Inflammatory macrophage treated with lipopolysaccharide for 4 hours (primary cell): ENCODE measurements at regions not wholly inside any gene's neighbourhood (a gene's known extent, or its start where the extent isn't known, plus 50 kb on each side); places are given as distances from the start of the nearest gene placed in this dataset.
A peak's percentile ranks its signal among the peaks of the same experiment; 100 is the strongest.

Experiments
- DNase-seq: peaks from one replicate; pipeline ENCODE4 v3.0.0-alpha.2; 2020

DNA sequence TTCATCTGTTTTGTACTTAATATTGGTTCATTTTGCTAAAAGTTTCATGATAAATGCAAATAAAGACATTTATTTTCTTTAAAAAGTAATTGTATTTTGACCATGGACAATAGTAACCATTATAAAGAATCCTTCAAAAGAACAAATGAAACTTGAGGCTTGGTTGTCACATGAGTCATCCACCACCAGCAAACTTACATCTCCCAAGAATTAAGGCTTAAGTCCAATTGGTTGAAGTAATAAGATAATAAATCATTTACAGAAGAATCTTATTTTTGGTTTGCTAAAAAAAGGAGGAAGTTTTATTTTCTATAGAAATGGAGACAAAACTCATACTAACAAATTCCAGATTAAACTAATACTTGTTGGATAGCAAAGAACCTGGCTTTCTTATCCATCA lies 84.8 kb upstream of the KITLG start:
- no peak for DNase-seq

GRCh38 chr12:88662961-88663360 lies 82.7 kb upstream of the KITLG start:
- DNase-seq: no peak

- DNase-seq: no peak
Measured at GRCh38 chr12:88662093-88662492, 81.8 kb upstream of the KITLG start.

DNA sequence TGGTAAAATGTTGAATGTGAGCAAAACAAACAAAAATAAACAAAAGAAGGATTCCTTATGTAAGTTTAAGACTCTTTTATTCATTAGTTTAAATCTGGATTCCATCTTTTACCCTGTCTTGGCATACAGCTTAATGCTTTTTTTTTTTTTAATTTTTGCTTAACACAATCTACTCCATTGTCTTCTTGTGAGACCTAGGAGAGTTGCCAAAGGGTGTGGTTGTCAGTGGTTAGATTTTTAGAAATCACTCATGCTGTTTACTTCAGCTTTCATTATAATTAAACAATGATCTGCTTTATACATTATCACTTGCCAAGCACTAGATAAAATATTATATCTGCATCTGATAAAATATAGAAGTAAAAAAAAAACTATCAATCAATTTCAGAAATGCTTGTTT lies 77.7 kb upstream of the KITLG start:
- no peak for DNase-seq

DNA sequence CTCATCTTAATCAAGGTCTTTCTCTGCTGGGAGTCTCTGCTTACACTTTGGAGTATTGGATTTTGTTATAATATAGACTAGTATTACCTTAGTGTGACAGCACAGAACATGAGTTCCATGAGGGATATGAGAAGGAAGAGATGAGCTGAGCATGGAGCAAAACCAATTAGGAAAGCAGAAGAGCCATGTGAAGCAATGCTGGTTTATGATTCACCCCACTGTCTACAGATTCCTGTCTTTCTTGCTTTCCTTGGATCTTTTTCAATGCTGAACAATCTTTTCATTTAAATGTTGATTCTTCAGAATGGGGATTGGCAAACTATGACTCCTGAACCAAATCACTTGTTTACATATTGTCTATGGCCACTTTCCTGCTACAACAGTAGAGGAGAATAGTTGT lies 70.4 kb upstream of the KITLG start:
- DNase-seq: peak; percentile 21

DNA sequence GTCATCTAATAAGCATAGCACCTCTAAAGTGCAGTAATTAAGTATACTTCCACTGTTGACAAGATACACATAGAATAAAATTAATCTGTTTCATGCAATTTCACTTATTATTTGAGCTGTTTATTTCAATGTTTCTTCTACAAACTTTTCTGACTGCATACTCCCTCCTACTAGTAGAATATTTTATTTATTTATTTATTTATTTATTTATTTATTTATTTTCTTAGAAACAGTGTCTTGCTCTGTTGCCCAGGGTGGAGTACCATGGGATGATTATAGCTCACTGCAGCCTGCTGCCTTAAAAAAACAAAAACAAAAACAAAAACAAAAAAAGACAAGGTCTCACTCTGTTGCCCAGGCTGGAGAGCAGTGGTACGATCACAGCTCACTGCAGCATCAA lies 68.4 kb upstream of the KITLG start:
- no peak for DNase-seq

- no peak for DNase-seq
Measured at GRCh38 chr12:88646824-88647223, 66.6 kb upstream of the KITLG start.

DNA sequence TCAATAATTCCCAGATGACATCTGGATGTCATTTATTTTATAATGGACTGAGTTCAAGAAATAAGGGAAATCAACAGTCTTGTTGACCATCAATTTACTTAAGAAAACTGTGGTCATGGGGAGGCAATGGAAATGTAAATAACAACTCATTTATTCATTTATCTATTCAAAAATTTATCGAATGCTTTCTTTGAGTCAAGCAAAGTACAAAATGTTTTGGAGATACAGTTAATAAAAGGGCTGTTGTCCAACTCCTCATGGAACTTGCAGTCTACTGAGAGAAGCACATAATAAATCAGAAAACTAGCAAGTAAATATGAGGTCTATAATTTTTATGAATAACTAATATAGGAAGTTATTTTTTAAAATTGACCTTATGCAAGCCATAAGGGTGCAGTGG lies 65.5 kb upstream of the KITLG start:
- DNase-seq: no peak

DNA sequence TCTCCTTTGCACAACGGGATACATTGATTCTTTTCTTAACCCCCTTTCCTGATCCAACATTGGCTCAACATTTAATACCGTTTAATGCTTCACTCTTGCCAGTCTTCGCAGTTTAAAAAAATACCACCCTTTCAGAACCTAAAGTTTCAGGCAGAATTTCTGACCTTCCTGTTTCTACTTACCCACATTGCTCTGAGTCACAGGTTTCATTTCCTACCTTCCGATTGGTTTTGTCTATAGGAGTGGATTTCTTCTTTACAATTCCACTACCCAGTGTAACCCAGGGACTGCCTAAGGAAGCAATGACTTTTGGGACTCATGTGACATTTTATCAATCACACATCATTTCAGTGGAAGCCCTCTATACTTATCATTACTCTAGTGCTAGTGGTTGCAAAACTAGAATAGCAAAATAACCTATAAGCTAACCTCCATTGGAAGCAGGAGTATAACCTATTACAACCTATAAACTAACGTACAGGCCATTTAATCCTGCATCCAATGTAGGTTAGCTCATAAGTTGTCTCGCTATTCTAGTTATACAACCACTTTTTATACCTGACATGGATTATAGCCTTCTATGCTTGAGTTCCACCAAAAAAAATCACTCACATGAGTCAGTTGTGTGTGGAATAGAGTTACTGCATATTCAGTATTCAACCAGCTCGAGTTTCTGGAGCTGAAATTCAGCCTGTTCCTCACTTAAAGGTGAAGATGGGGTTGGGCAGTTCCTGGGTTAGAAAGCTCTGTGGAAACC lies 64.9 kb upstream of the KITLG start:
- peak; percentile 75 for DNase-seq

DNA sequence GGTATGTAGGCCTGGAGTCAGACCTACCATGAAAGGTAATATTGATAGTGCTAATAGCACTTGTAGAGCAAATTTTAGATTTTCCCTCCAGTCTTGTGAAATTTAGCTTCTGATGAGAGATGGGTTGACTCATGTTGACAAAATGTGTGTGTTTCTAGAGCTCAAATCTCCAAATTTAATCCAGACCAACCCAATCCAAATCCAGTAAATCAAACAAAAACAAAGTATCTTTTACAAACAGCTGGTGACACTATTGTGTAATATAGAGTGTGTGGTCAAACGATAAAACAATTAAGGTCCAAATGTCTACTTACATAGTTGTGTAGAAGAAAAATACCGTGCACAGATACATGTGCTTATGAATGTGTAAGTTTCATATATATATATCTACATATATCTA lies 63.4 kb upstream of the KITLG start:
- DNase-seq: no peak

GRCh38 chr12:88642675-88643431 lies 62.6 kb upstream of the KITLG start:
- DNase-seq: no peak

DNA sequence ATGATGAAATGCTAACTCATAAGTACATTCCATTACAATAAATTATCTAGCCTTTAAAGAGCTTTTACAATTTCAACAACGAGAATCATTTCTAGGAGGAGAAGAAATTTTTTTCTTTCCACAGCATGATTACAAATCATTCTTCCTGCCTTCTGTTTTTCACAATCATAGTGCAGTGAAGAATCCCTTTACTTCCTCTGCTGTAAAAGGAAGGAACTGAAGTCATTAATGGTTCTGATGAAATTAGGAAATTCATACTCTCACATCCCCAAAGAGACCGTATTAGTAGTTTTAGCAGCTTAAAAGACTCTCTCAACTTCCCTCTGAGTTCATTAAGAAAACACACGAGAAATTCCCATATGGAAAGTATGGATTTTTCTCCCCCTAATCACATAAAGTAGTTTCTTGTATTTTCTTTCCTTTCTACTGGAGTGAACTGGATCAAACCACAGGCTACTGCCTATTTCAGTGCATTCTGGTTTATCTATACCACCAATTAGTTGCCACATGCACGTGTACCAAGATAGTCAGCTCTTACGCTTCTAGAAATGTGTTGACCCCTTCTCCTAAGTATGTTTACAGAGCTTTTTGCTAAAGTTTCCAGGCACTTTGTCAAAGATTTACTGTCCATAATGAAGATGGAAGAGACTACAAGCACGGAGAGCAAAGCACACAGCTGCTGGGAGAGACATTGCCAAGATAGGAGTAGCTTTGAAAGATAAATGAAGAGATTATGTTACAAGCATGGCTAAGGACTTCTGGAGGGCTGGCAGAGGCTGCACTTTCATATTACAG lies 58.9 kb upstream of the KITLG start:
- DNase-seq: peak; percentile 95

- DNase-seq: peak; percentile 23
Measured at GRCh38 chr12:88638388-88638787, 58.1 kb upstream of the KITLG start.

GRCh38 chr12:88634008-88634407 lies 53.7 kb upstream of the KITLG start:
- DNase-seq: no peak

DNA sequence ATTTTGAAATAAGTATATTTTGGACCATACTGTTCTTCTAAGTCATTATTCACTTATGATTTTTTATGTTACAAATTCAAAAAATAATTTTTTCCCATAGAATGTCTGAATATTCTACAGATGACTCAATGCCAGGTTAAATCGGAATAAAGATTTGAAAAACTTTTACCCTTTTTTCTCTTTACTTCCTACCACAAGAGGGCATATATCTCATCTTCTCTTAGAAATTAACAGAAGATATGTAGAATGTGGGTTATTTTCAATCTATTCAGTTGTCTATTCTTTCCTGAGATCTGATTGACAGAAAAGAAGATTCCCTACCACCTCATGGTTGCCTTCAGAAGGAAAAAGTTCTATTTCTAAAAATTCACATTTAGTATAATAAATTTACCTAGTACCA lies 53.0 kb upstream of the KITLG start:
- DNase-seq: peak; percentile 6

DNA sequence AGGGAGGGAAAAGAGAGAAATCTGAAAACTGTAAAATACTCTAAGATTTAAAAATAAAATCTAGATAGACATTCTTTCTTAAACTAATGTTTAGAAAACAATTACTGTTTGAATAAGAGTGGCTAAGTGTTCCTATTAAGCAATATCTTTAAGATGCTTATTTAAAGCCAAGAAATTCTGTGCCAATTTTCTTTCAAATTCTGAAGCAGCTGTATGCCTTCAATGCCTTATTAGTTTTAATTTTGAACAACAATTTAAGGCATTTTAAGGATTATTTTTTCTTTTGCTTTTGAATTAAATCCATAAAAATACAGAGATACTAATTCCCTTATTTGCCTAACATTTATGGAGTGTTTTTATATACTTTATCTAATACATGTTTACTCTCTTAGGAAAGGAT lies 50.3 kb upstream of the KITLG start:
- DNase-seq: no peak
